ENCODE measurements at regions not wholly inside any gene's neighbourhood (a gene's known extent, or its start where the extent isn't known, plus 50 kb on each side); places are given as distances from the start of the nearest gene placed in this dataset.

DNA sequence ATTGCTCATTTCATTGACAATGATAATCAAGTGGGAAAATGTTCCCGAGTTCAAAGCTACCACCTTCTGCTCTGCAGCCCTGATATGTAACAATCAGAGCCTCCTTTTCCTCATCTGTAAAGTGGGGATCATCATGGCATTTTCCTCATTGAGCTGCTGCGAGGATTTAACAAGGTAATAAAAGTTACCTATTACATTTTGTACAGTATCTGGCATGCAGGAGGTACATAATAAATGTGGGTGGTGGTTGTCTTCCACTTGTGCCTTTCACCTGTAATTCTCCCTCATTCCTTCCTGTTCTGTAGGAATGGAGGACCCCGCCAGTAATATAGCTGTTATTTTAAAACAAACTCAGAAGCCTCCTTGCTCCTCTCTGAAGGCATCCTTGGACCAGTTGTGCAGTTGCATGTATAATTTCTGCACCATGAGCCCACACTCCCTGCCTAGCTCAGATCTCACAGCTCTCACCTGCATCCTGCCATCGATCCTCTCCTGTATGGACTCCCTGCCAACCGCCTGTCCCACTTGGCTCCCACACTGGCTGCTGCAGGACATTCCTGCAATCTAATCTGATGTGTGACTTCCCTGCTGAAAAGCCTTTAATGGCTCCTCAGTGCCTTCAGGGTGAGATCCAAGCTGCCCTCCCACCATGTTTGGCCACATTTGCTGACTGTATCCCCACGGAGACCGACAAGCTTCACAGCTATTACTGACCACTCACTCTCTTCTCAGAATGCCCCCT is 350.4 kb downstream of the EN1 start:
- Histone ChIP-seq H3K4me3 (no peak overlapping the region), H3K9me3 (replicated peaks in 1 of 3) (no peaks in the 10 kb centered on the region), H3K27ac (no peak overlapping the region), H3K4me1 (replicated peaks in 1 of 2) (no peaks in the 10 kb centered on the region), H3K36me3 (replicated peaks in 1 of 2) (no peaks in the 10 kb centered on the region), H3K27me3 (no peaks in the 10 kb centered on the region)
- no peak for DNase-seq
- no peak for TF ChIP-seq POLR2A (IDR thresholded peaks at IDR 0.05)
- TF ChIP-seq, protein P1, sequence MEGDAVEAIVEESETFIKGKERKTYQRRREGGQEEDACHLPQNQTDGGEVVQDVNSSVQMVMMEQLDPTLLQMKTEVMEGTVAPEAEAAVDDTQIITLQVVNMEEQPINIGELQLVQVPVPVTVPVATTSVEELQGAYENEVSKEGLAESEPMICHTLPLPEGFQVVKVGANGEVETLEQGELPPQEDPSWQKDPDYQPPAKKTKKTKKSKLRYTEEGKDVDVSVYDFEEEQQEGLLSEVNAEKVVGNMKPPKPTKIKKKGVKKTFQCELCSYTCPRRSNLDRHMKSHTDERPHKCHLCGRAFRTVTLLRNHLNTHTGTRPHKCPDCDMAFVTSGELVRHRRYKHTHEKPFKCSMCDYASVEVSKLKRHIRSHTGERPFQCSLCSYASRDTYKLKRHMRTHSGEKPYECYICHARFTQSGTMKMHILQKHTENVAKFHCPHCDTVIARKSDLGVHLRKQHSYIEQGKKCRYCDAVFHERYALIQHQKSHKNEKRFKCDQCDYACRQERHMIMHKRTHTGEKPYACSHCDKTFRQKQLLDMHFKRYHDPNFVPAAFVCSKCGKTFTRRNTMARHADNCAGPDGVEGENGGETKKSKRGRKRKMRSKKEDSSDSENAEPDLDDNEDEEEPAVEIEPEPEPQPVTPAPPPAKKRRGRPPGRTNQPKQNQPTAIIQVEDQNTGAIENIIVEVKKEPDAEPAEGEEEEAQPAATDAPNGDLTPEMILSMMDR (IDR thresholded peaks at IDR 0.05), result no peak
- WGBS, 4 donors, result 67 to 83% (median 70%) methylated on average over 6 to 7 of the region's 7 CpGs
- intact Hi-C loops (cut with DNase I), result no loop called here

DNA sequence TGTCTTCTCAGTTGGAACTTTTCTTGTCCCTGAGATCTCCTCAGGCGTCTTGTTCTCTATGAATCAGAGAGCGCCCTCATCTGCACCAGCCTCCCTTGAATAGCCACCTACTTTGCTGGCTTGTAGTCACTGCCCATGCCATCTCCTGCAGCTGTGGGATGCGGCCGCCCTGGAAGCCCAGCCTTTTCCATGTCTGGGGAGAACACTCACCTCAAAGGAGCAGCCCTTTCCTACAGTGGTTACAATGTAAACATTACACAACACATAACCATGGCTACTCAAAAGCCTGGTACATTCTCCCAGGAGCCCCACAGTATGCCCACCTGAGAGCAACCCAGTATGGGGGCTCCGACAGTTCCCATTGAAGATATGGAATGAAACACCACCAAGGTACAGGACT is 351.0 kb downstream of the EN1 start:
- DNase-seq, result no peak
- Histone ChIP-seq H3K4me3 (no peak overlapping the region), H3K4me1 (replicated peaks in 1 of 2) (no peaks in the 10 kb centered on the region), H3K9me3 (replicated peaks in 1 of 3) (no peaks in the 10 kb centered on the region), H3K36me3 (replicated peaks in 1 of 2) (no peaks in the 10 kb centered on the region), H3K27ac (no peak overlapping the region), H3K27me3 (no peaks in the 10 kb centered on the region)
- WGBS, 4 donors, result 75 to 85% (median 82%) methylated on average over 2 to 5 of the region's 5 CpGs
- intact Hi-C loops (cut with DNase I), result no loop called here
- TF ChIP-seq, protein P1 (IDR thresholded peaks at IDR 0.05), result no peak
- TF ChIP-seq POLR2A (IDR thresholded peaks at IDR 0.05), result no peak

DNA sequence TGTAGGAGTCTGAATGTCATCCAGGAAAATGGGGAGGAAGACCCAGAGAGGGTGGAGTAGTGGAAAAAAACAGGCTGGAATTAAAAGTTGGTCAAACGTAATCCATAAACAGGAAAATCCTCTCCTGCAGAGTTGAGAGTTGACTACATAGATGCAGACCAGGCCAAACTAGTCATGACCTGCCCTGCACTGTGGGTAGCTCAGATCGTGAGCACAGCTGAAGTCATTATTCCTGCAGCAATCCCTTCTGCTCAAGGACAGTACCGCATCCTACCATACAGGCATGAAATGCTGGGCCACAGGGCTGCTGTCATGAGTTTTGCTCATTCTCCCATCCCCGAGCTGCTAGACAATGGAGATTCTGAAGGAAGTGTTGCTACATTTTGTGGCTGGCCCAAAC is 352.2 kb downstream of the EN1 start:
- H3K4me3 ChIP-seq, result no peak overlapping the region
- TF ChIP-seq, protein P1 (IDR thresholded peaks at IDR 0.05), result no peak
- no peak for TF ChIP-seq POLR2A (IDR thresholded peaks at IDR 0.05)
- DNase-seq, result no peak
- H3K4me1 ChIP-seq (replicated peaks in 1 of 2), result no peaks in the 10 kb centered on the region
- 46 to 61% (median 56%) methylated on average over 4 of the region's 4 CpGs for WGBS, 4 donors
- intact Hi-C loops (cut with DNase I), result no loop called here
- no peaks in the 10 kb centered on the region for H3K9me3 ChIP-seq (replicated peaks in 1 of 3)
- no peak overlapping the region for H3K27ac ChIP-seq
- no peaks in the 10 kb centered on the region for H3K36me3 ChIP-seq (replicated peaks in 1 of 2)
- no peaks in the 10 kb centered on the region for H3K27me3 ChIP-seq

DNA sequence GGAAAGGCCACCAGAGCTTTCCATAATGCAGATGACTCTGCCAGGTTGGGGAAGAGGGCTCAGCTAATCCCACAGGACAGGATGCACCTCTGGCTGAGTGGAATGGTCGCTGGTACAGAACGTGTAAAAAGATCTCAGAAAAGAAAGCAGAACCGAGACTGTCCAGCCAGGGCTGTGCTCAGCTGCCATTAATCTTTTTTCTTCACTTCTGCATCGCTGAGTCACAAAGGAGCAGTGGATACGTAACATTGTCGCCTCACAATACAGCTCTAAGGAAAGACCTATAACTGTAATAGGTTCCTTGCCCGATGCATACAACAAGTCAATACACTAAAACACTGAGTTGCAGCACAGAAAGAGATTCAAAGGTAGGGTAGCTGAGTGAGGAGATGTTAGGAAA is 354.2 kb downstream of the EN1 start:
- no peak overlapping the region for H3K27ac ChIP-seq
- WGBS, 4 donors, result 70 to 79% (median 73%) methylated on average over 7 of the region's 7 CpGs
- TF ChIP-seq, protein P1 (IDR thresholded peaks at IDR 0.05), result no peak
- TF ChIP-seq POLR2A (IDR thresholded peaks at IDR 0.05), result no peak
- no peak for DNase-seq
- no peaks in the 10 kb centered on the region for H3K27me3 ChIP-seq
- no peaks in the 10 kb centered on the region for H3K4me1 ChIP-seq (replicated peaks in 1 of 2)
- no peaks in the 10 kb centered on the region for H3K36me3 ChIP-seq (replicated peaks in 1 of 2)
- no peak overlapping the region for H3K4me3 ChIP-seq
- intact Hi-C loops (cut with DNase I), result no loop called here
- H3K9me3 ChIP-seq (replicated peaks in 1 of 3), result no peaks in the 10 kb centered on the region

Data from adrenal gland (tissue), 9 donors.